CD4-positive, alpha-beta memory T cell (primary cell): ENCODE measurements at regions not wholly inside any gene's neighbourhood (a gene's known extent, or its start where the extent isn't known, plus 50 kb on each side); places are given as distances from the start of the nearest gene placed in this dataset.

ENCODE experiments used
- CTCF ChIA-PET: fragments of 350-600 bp; sonication (Branson Sonifier 250); formaldehyde crosslinking; loops from one replicate; lab custom pipeline; 2021; ENCODE audit warnings: inconsistent platforms; ENCODE audit not compliant: partially characterized antibody; lab: Charles Lee
- POLR2A ChIA-PET: fragments of 350-600 bp; sonication (Branson Sonifier 250); formaldehyde crosslinking; loops from one replicate; lab custom pipeline; 2021; ENCODE audit not compliant: partially characterized antibody; lab: Charles Lee
- DNase-seq, 5 donors: peaks; one replicate each; pipeline versions ENCODE4 v3.0.0 to v3.0.0-alpha.2; 2020 to 2022; ENCODE audit warnings: mixed read lengths in 1 of 5
- H3K27ac ChIP-seq: one replicate; pipeline ENCODE4 v1.7.0; 2013; ENCODE audit warnings: low read depth, low read length
- H3K27me3 ChIP-seq: 2 replicates; pipeline ENCODE4 v1.7.0; 2013; ENCODE audit warnings: mild to moderate bottlenecking, low read length, moderate library complexity; ENCODE audit not compliant: insufficient read depth
- H3K36me3 ChIP-seq: 2 replicates; pipeline ENCODE4 v1.7.0; 2013; ENCODE audit warnings: mild to moderate bottlenecking, low read length, moderate library complexity; ENCODE audit not compliant: insufficient read depth
- H3K4me1 ChIP-seq: 2 replicates; pipeline ENCODE4 v1.7.0; 2013; ENCODE audit warnings: mild to moderate bottlenecking, low read length, moderate library complexity; ENCODE audit not compliant: insufficient read depth
- H3K4me3 ChIP-seq, 2 donors: one replicate each; pipeline ENCODE4 v1.7.0; 2013; ENCODE audit warnings: low read length in 2 of 2, mild to moderate bottlenecking in 1 of 2
- H3K9me3 ChIP-seq, 2 donors: one replicate each; pipeline ENCODE4 v1.7.0; 2013; ENCODE audit warnings: low read length in 2 of 2, control low read depth in 1 of 2; ENCODE audit not compliant: control insufficient read depth in 1 of 2
- H3K27ac Mint-ChIP-seq, 7 donors: one replicate each; pipeline ENCODE4 v1.8.0; 2020 to 2021; ENCODE audit warnings: mixed read lengths in 7 of 7, mild to moderate bottlenecking in 6 of 7, inconsistent platforms in 3 of 7, moderate library complexity in 3 of 7
- H3K27me3 Mint-ChIP-seq, 2 donors: one replicate each; pipeline ENCODE4 v1.8.0; 2020 to 2021; ENCODE audit warnings: mixed read lengths in 2 of 2
- H3K36me3 Mint-ChIP-seq, 2 donors: one replicate each; pipeline ENCODE4 v1.8.0; 2020 to 2021; ENCODE audit warnings: mixed read lengths in 2 of 2, inconsistent platforms in 1 of 2, mild to moderate bottlenecking in 1 of 2
- H3K4me1 Mint-ChIP-seq, 4 donors: one replicate each; pipeline ENCODE4 v1.8.0; 2020 to 2021; ENCODE audit warnings: mixed read lengths in 4 of 4, mild to moderate bottlenecking in 1 of 4
- H3K4me3 Mint-ChIP-seq, 8 donors: one replicate each; pipeline ENCODE4 v1.8.0; 2020 to 2021; ENCODE audit warnings: mixed read lengths in 8 of 8, mild to moderate bottlenecking in 7 of 8, moderate library complexity in 6 of 8, inconsistent platforms in 3 of 8
- H3K9me3 Mint-ChIP-seq, 8 donors: one replicate each; pipeline ENCODE4 v1.8.0; 2020 to 2021; ENCODE audit warnings: mixed read lengths in 8 of 8, mild to moderate bottlenecking in 5 of 8, inconsistent platforms in 3 of 8, moderate library complexity in 1 of 8
- intact Hi-C: fragments of 100-400 bp; cut with micrococcal nuclease; formaldehyde crosslinking; loops from one replicate; pipeline ENCODE4 v1.15.1; 2023

DNA sequence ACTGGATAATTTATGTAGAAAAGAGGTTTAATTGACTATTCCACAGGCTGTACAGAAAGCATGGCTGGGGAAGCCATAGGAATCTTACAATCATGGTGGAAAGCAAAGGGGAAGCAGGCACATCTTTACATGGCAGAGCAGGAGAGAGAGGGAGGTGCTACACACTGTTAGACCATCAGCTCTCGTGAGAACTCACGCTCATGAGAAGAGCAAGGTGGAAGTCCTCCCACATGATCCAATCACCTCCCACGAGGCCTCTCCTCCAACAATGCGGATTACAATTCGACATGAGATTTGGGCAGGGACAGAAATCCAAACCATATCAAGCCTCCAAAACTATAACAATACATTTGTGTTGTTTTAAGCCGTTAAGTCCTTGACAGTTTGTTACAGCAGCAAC, 257.1 kb upstream of the KCNG1 start:
- H3K27me3 ChIP-seq: no peaks in the 10 kb centered on the region
- peaks cover 0 to 2% (median 0%) of the 10 kb centered on the region in 4 donors for H3K4me1 Mint-ChIP-seq
- H3K36me3 ChIP-seq: no peaks in the 10 kb centered on the region
- H3K4me1 ChIP-seq: no peaks in the 10 kb centered on the region
- POLR2A ChIA-PET: no interaction called here
- peaks cover 27 to 32% of the 10 kb centered on the region in 2 donors for H3K27me3 Mint-ChIP-seq
- CTCF ChIA-PET: no interaction called here
- no peak overlapping the region for H3K4me3 ChIP-seq
- peaks cover 0 to 3% (median 0%) of the 10 kb centered on the region in 8 donors for H3K9me3 Mint-ChIP-seq
- no peak overlapping the region for H3K4me3 Mint-ChIP-seq
- H3K9me3 ChIP-seq: no peaks in the 10 kb centered on the region
- no peak overlapping the region for H3K27ac ChIP-seq
- no peaks in the 10 kb centered on the region for H3K36me3 Mint-ChIP-seq
- DNase-seq: no peak
- intact Hi-C loops: no loop called here
- no peak overlapping the region for H3K27ac Mint-ChIP-seq

DNA sequence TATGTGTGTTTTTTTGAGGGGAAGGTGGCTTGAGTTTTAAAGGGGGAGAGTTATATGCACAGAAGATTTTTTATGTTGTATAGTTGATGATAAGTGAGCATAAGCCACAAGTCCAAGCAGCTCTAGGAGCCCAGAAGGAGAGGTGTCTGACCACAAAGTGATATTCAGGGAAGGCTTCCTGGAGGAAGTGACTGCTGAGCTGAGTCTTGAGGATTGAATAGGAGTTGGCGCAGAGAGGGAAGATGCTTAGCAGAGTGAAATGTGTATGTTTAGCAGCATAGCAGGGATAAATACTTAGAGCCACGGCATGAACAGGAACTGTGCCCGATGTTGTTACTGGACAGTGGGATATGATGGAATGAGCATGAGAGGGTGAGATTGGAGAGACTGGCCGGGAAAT, 255.1 kb upstream of the KCNG1 start:
- Histone ChIP-seq H3K27ac (no peak overlapping the region), H3K27me3 (no peaks in the 10 kb centered on the region), H3K9me3 (no peaks in the 10 kb centered on the region), H3K4me3 (no peak overlapping the region), H3K4me1 (no peaks in the 10 kb centered on the region), H3K36me3 (no peaks in the 10 kb centered on the region)
- intact Hi-C loops: no loop called here
- Mint-ChIP-seq H3K27me3 (peaks cover 31 to 35% of the 10 kb centered on the region in 2 donors), H3K9me3 (peaks cover 0 to 2% (median 0%) of the 10 kb centered on the region in 8 donors), H3K4me3 (no peak overlapping the region), H3K4me1 (peaks cover 0 to 2% (median 0%) of the 10 kb centered on the region in 4 donors), H3K27ac (no peak overlapping the region), H3K36me3 (no peaks in the 10 kb centered on the region)
- ChIA-PET POLR2A (no interaction called here), CTCF (interaction anchor here (2.1 kb wide), 1 partner anchor 29 kb away, joined by 5 read pairs; no protein-coding TSS in a partner anchor)
- DNase-seq: no peak

DNA sequence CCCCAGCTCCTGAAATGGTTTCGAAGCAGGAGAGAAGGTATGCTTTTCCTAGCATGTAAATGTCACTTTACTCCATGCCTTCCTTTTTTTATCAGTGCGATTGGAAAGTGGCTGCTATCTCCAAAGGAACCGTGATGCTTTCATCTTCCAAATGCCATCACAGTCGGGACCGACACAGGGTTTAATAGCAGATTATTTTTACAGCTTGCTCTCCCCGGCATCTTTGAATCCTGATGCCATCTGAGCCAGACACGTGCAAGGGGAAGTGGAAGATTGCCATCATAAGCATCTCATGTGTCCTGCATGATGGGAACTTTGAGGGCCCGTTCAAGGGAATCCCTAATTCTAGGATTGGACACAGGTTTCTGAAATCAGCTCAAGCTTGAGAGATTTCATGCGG, 253.4 kb upstream of the KCNG1 start:
- no peak overlapping the region for H3K27ac Mint-ChIP-seq
- POLR2A ChIA-PET: no interaction called here
- H3K36me3 Mint-ChIP-seq: no peaks in the 10 kb centered on the region
- Histone ChIP-seq H3K4me3 (no peak overlapping the region), H3K27me3 (no peaks in the 10 kb centered on the region), H3K27ac (no peak overlapping the region), H3K4me1 (no peaks in the 10 kb centered on the region), H3K9me3 (no peaks in the 10 kb centered on the region), H3K36me3 (no peaks in the 10 kb centered on the region)
- H3K4me1 Mint-ChIP-seq: peaks cover 0 to 2% (median 0%) of the 10 kb centered on the region in 4 donors
- peaks cover 0 to 1% (median 0%) of the 10 kb centered on the region in 8 donors for H3K9me3 Mint-ChIP-seq
- DNase-seq: no peak
- no peak overlapping the region for H3K4me3 Mint-ChIP-seq
- H3K27me3 Mint-ChIP-seq: peaks cover 38 to 45% of the 10 kb centered on the region in 2 donors
- CTCF ChIA-PET: no interaction called here
- intact Hi-C loops: no loop called here

DNA sequence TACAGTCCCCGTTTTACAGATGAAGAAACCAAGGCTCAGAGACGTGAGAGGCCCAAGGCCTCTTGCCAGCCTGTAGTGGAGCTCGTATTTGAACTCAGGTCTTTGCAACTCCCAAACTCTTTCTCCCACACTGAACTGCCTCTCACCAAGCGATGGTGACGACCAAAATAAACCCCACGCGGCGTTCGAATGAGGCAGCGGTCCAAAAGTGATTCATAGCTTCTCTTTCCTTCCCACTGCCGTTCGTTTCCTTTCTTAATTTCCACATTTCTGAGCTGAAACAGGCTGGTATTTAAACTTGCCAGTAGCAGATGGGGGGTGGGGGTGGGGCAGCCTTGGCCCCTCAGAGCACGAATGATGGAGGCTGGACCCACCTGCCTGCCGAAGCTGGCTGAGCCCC, 252.9 kb upstream of the KCNG1 start:
- Mint-ChIP-seq H3K27me3 (peaks cover 38 to 44% of the 10 kb centered on the region in 2 donors), H3K9me3 (peaks cover 0 to 1% (median 0%) of the 10 kb centered on the region in 8 donors), H3K4me1 (peaks cover 0 to 2% (median 0%) of the 10 kb centered on the region in 4 donors), H3K27ac (no peak overlapping the region), H3K4me3 (no peak overlapping the region), H3K36me3 (no peaks in the 10 kb centered on the region)
- no peaks in the 10 kb centered on the region for H3K36me3 ChIP-seq
- no peak for DNase-seq
- ChIA-PET POLR2A (no interaction called here), CTCF (interaction anchor here (0.6 kb wide), 1 partner anchor 31 kb away, joined by 3 read pairs; no protein-coding TSS in a partner anchor)
- no peaks in the 10 kb centered on the region for H3K4me1 ChIP-seq
- H3K27me3 ChIP-seq: no peaks in the 10 kb centered on the region
- intact Hi-C loops: no loop called here
- no peak overlapping the region for H3K27ac ChIP-seq
- no peaks in the 10 kb centered on the region for H3K9me3 ChIP-seq
- no peak overlapping the region for H3K4me3 ChIP-seq

DNA sequence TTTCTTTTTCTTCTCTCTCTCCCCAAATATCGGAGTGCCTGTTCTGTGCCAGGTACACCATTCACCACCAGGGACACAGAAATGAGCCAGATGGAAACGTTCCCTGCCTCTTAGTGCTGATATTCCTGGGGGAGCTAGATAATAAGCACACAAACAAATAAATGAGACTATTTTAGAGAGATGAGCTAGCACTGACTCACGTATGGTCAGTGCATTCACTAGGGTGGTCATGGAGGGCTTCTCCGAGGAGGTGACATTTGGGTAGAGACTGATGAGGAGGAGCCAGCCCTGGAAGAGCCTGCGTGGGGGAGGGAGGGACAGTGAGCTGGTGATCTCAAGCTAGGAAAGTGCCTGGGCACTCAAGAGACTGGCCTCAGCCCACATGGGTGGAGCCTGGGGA, 252.3 kb upstream of the KCNG1 start:
- Mint-ChIP-seq H3K27ac (peak overlapping the region in 1 of 7 donors; percentile 2), H3K4me3 (no peak overlapping the region), H3K4me1 (peaks cover 0 to 2% (median 0%) of the 10 kb centered on the region in 4 donors), H3K27me3 (peaks cover 39 to 42% of the 10 kb centered on the region in 2 donors), H3K36me3 (no peaks in the 10 kb centered on the region), H3K9me3 (peaks cover 0 to 6% (median 0%) of the 10 kb centered on the region in 8 donors)
- H3K36me3 ChIP-seq: no peaks in the 10 kb centered on the region
- CTCF ChIA-PET: no interaction called here
- no peak for DNase-seq
- no peaks in the 10 kb centered on the region for H3K27me3 ChIP-seq
- H3K27ac ChIP-seq: no peak overlapping the region
- H3K4me1 ChIP-seq: no peaks in the 10 kb centered on the region
- intact Hi-C loops: no loop called here
- POLR2A ChIA-PET: no interaction called here
- H3K9me3 ChIP-seq: no peaks in the 10 kb centered on the region
- no peak overlapping the region for H3K4me3 ChIP-seq

DNA sequence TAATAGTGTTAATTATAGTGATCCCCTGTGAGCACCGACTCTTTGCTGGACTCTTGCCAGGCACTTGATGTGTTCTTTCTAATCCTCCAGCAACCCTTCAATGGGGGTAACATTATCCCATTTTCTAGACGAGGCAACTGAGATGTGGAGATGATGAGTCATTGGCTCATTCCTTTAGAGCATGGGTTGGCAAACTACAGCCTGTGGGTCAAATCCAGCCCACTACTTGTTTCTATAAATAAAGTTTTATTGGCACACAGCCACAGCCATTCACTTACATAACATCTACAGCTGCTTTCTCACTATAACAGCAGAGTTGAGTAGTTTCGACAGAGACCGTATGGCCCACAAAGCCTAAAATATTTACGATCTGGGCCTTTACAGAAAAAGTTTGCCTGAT, 249.5 kb upstream of the KCNG1 start:
- H3K27me3 Mint-ChIP-seq: peaks cover 26 to 35% of the 10 kb centered on the region in 2 donors
- H3K27ac Mint-ChIP-seq: no peak overlapping the region

DNA sequence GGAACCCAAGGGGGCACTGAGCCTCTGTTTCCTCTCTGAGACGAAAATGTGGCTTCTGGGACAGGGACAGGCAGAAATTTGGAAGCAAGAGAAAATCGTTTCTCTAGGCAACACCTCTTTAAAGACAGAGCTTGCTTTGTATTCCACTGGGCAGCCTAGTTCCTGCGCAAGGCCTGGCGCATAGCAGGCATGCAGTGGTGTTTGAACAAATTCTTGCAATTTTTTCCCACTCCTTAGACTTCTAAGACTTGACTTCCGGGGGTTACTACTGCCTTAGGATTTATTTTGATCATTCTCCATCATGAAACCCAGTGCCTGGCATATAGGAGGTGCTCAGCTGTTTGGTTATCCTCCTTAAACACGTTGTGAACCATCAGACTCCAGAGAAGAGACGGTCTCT, 249.0 kb upstream of the KCNG1 start:
- intact Hi-C loops: no loop called here
- ChIA-PET POLR2A (no interaction called here), CTCF (no interaction called here)
- H3K36me3 ChIP-seq: no peaks in the 10 kb centered on the region
- peaks cover 23 to 31% of the 10 kb centered on the region in 2 donors for H3K27me3 Mint-ChIP-seq
- H3K27ac ChIP-seq: no peak overlapping the region
- no peaks in the 10 kb centered on the region for H3K4me1 ChIP-seq
- H3K9me3 Mint-ChIP-seq: peaks cover 0 to 9% (median 6%) of the 10 kb centered on the region in 8 donors
- H3K4me3 Mint-ChIP-seq: no peak overlapping the region
- H3K27me3 ChIP-seq: no peaks in the 10 kb centered on the region
- no peaks in the 10 kb centered on the region for H3K9me3 ChIP-seq
- no peak overlapping the region for H3K4me3 ChIP-seq
- DNase-seq: no peak
- H3K4me1 Mint-ChIP-seq: peaks cover 0 to 2% (median 0%) of the 10 kb centered on the region in 4 donors
- peaks cover 0 to 3% of the 10 kb centered on the region in 2 donors for H3K36me3 Mint-ChIP-seq
- no peak overlapping the region for H3K27ac Mint-ChIP-seq

More for the DNA sequence above, 249.5 kb upstream of the KCNG1 start:
- Mint-ChIP-seq H3K9me3 (peaks cover 0 to 9% (median 6%) of the 10 kb centered on the region in 8 donors), H3K36me3 (peaks cover 0 to 3% of the 10 kb centered on the region in 2 donors), H3K4me3 (no peak overlapping the region), H3K4me1 (peaks cover 0 to 2% (median 0%) of the 10 kb centered on the region in 4 donors)
- no peak for DNase-seq
- Histone ChIP-seq H3K9me3 (no peaks in the 10 kb centered on the region), H3K36me3 (no peaks in the 10 kb centered on the region), H3K27me3 (no peaks in the 10 kb centered on the region), H3K27ac (no peak overlapping the region), H3K4me3 (no peak overlapping the region), H3K4me1 (no peaks in the 10 kb centered on the region)
- ChIA-PET POLR2A (no interaction called here), CTCF (no interaction called here)
- intact Hi-C loops: no loop called here
